ENCODE measurements at regions not wholly inside any gene's neighbourhood (a gene's known extent, or its start where the extent isn't known, plus 50 kb on each side); places are given as distances from the start of the nearest gene placed in this dataset.

DNA sequence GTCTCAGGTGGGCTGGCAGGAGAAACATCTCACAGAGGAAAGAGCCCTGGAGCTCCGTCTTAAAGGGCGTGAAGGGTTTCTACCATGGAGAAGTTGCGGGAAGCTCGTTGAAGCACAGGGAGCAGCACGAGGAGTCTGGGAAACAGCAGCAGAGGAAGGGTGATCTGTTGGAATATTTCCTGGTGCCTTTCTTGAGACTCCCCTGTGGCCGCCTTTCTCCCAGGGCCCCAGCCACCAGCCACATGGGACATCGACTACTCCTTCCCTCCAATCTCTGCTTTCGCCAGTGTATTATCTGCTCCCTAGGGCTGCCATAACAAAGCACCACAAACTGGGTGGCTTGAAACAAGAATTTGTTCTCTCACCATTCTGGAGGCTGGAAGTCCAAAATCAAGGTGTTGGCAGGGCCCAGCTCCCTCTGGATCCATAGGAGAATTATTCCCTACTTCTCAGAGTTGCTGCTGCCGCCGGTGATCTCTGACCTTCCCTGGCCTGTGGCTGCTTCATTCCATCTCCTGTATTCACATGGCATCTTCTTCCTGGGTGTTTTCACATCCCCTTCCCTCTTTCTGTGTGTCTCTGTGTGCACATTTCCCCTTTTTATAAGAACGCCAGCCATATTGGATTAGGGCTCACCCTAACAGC, 152.8 kb upstream of the GSC start:
- TF ChIP-seq, protein P1, sequence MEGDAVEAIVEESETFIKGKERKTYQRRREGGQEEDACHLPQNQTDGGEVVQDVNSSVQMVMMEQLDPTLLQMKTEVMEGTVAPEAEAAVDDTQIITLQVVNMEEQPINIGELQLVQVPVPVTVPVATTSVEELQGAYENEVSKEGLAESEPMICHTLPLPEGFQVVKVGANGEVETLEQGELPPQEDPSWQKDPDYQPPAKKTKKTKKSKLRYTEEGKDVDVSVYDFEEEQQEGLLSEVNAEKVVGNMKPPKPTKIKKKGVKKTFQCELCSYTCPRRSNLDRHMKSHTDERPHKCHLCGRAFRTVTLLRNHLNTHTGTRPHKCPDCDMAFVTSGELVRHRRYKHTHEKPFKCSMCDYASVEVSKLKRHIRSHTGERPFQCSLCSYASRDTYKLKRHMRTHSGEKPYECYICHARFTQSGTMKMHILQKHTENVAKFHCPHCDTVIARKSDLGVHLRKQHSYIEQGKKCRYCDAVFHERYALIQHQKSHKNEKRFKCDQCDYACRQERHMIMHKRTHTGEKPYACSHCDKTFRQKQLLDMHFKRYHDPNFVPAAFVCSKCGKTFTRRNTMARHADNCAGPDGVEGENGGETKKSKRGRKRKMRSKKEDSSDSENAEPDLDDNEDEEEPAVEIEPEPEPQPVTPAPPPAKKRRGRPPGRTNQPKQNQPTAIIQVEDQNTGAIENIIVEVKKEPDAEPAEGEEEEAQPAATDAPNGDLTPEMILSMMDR (IDR thresholded peaks at IDR 0.05) = no peak
- Histone ChIP-seq H3K36me3 (no peaks in the 10 kb centered on the region), H3K27me3 (peaks cover 0 to 11% of the 10 kb centered on the region in 2 donors), H3K27ac (no peak overlapping the region), H3K4me1 (no peaks in the 10 kb centered on the region), H3K4me3 (no peak overlapping the region), H3K9me3 (no peaks in the 10 kb centered on the region)
- DNase-seq = no peak
- ATAC-seq = no peak
- intact Hi-C loops (cut with DNase I) = no loop called here

- ATAC-seq (no peak), DNase-seq (no peak)
- Histone ChIP-seq H3K9me3 (no peaks in the 10 kb centered on the region), H3K36me3 (no peaks in the 10 kb centered on the region), H3K4me1 (no peaks in the 10 kb centered on the region), H3K4me3 (no peak overlapping the region), H3K27ac (no peak overlapping the region), H3K27me3 (peaks cover 0 to 11% of the 10 kb centered on the region in 2 donors)
- TF ChIP-seq, protein P1 (IDR thresholded peaks at IDR 0.05) = no peak
- intact Hi-C loops (cut with DNase I) = no loop called here
Observed at GRCh38 chr14:94921882-94922585, 152.1 kb upstream of the GSC start.

GRCh38 chr14:94921456-94921855, 151.5 kb upstream of the GSC start:
- TF ChIP-seq, protein P1 (IDR thresholded peaks at IDR 0.05) = no peak
- Histone ChIP-seq H3K27ac (no peak overlapping the region), H3K4me3 (no peak overlapping the region), H3K4me1 (no peaks in the 10 kb centered on the region), H3K36me3 (no peaks in the 10 kb centered on the region), H3K27me3 (peaks cover 0 to 11% of the 10 kb centered on the region in 2 donors), H3K9me3 (no peaks in the 10 kb centered on the region)
- intact Hi-C loops (cut with DNase I) = no loop called here
- ATAC-seq (no peak), DNase-seq (no peak)

DNA sequence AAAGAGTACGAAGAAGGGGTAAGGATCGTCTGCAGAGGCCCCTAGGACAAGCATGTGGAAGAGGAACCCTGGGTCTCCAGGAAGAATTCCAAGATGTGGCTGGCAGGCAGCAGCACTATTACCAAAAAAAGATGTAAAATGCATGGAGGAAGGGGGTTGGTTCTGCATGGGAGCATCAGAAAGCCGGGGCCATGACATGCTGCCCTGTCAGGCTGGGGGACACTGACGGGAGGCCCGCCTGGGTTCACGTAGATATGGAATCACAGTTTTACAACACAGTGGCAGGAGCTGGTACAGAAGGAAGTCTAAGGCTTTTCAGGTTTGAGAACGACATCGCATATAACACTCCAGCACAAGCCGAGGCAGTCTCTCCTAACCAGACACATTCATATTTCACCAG, 150.0 kb upstream of the GSC start:
- no peak for ATAC-seq
- H3K27ac ChIP-seq = no peak overlapping the region
- no peak overlapping the region for H3K4me3 ChIP-seq
- H3K9me3 ChIP-seq = no peaks in the 10 kb centered on the region
- DNase-seq = no peak
- H3K27me3 ChIP-seq = peaks cover 0 to 11% of the 10 kb centered on the region in 2 donors
- no peaks in the 10 kb centered on the region for H3K36me3 ChIP-seq
- TF ChIP-seq, protein P1 (IDR thresholded peaks at IDR 0.05) = no peak
- intact Hi-C loops (cut with DNase I) = no loop called here
- H3K4me1 ChIP-seq = no peaks in the 10 kb centered on the region

DNA sequence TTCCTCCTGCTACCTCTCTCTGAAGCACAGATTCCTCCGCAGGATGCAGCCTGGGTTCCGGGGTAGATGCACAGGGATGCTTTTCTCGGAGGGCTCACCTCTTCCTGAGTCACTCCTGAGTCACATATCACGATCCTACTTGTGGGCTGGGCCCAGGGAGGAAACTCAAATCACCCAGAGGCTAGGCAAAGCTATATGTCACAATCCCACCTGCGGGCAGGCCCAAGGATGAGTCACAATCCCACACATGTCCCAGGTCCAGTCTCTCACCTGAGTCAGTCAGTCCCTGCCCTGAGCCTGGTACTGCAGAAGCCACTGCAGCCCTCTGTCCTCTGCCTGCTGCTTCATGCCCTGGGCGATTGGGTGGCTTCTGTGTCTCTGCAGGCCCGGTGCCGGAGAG, 149.0 kb upstream of the GSC start:
- intact Hi-C loops (cut with DNase I) = no loop called here
- TF ChIP-seq, protein P1 (IDR thresholded peaks at IDR 0.05) = no peak
- no peaks in the 10 kb centered on the region for H3K9me3 ChIP-seq
- DNase-seq (no peak), ATAC-seq (no peak)
- H3K36me3 ChIP-seq = no peaks in the 10 kb centered on the region
- no peak overlapping the region for H3K4me3 ChIP-seq
- no peaks in the 10 kb centered on the region for H3K4me1 ChIP-seq
- no peak overlapping the region for H3K27ac ChIP-seq
- peaks cover 0 to 14% of the 10 kb centered on the region in 2 donors for H3K27me3 ChIP-seq

All from left lung (tissue), 4 donors.